CD4-positive, alpha-beta T cell (primary cell): ENCODE measurements at regions not wholly inside any gene's neighbourhood (a gene's known extent, or its start where the extent isn't known, plus 50 kb on each side); places are given as distances from the start of the nearest gene placed in this dataset.

Experiments used
- ATAC-seq: fragments of 200-7000 bp; cut with Tn5 transposase; one replicate; pipeline ENCODE4 v1.10.0; 2022; ENCODE audit warnings: mild to moderate bottlenecking; ENCODE audit not compliant: poor library complexity
- CTCF ChIA-PET: fragments of 350-600 bp; sonication (Branson Sonifier 250); formaldehyde crosslinking; loops from one replicate; lab custom pipeline; 2021; ENCODE audit warnings: antibody characterized with exemption, inconsistent platforms; lab: Charles Lee
- POLR2A ChIA-PET: fragments of 350-600 bp; sonication (Branson Sonifier 250); formaldehyde crosslinking; loops from one replicate; lab custom pipeline; 2021; ENCODE audit warnings: antibody characterized with exemption, inconsistent platforms; lab: Charles Lee
- DNase-seq, 14 experiments: peaks; one replicate each; pipeline ENCODE4 v3.0.0-alpha.2; 2013 to 2020; ENCODE audit warnings: mixed read lengths in 2 of 14
- H3K27ac ChIP-seq, 2 donors: one replicate each; pipeline versions ENCODE4 v1.5.1 to v1.7.0; 2013; ENCODE audit warnings: low read length in 2 of 2, low read depth in 1 of 2, mild to moderate bottlenecking in 1 of 2
- H3K27me3 ChIP-seq, 2 experiments: 1 replicate in 1 of 2; 2 replicates in 1 of 2; pipeline versions ENCODE4 v1.6.1 to v1.7.0; 2013; ENCODE audit warnings: low read length in 2 of 2, control low read depth in 1 of 2, mild to moderate bottlenecking in 1 of 2, moderate library complexity in 1 of 2; ENCODE audit not compliant: insufficient read depth in 2 of 2, control insufficient read depth in 1 of 2
- H3K36me3 ChIP-seq: one replicate; pipeline ENCODE4 v1.6.1; 2013; ENCODE audit warnings: low read length, control low read depth; ENCODE audit not compliant: insufficient read depth
- H3K4me1 ChIP-seq: one replicate; pipeline ENCODE4 v1.6.1; 2013; ENCODE audit warnings: low read length, control low read depth; ENCODE audit not compliant: insufficient read depth
- H3K4me3 ChIP-seq: one replicate; pipeline ENCODE4 v1.5.1; 2013; ENCODE audit warnings: mild to moderate bottlenecking, low read length, moderate library complexity
- H3K9me3 ChIP-seq, 2 experiments: 1 replicate in 1 of 2; 2 replicates in 1 of 2; pipeline versions ENCODE4 v1.6.1 to v1.7.0; 2013; ENCODE audit warnings: low read length in 2 of 2, mild to moderate bottlenecking in 2 of 2, control low read depth in 1 of 2, moderate library complexity in 1 of 2; ENCODE audit not compliant: control insufficient read depth in 1 of 2, insufficient read depth in 1 of 2
- H3K27ac Mint-ChIP-seq: one replicate; pipeline ENCODE4 v1.8.0; 2020; ENCODE audit warnings: mixed read lengths
- H3K27me3 Mint-ChIP-seq: one replicate; pipeline ENCODE4 v1.8.0; 2021; ENCODE audit warnings: mixed read lengths
- H3K36me3 Mint-ChIP-seq: one replicate; pipeline ENCODE4 v1.8.0; 2021; ENCODE audit warnings: low read depth, mixed read lengths
- H3K4me1 Mint-ChIP-seq: one replicate; pipeline ENCODE4 v1.8.0; 2021; ENCODE audit warnings: low read depth, mixed read lengths
- H3K4me3 Mint-ChIP-seq: one replicate; pipeline ENCODE4 v1.8.0; 2020; ENCODE audit warnings: mild to moderate bottlenecking, mixed read lengths
- H3K9me3 Mint-ChIP-seq: one replicate; pipeline ENCODE4 v1.8.0; 2020; ENCODE audit warnings: mixed read lengths
- CTCF ChIP-seq: fragments of 200-600 bp; IDR thresholded peaks from one replicate; pipeline ENCODE4 v1.8.0; 2022; ENCODE audit warnings: antibody characterized with exemption, mild to moderate bottlenecking
- intact Hi-C, 2 experiments: fragments of 100-400 bp; cut with DNase I in 1 of 2; cut with micrococcal nuclease in 1 of 2; formaldehyde crosslinking; loops; one replicate each; pipeline versions ENCODE4 v1.15.1 to v1.9.0; 2023 to 2025; cut with DNase I, micrococcal nuclease

GRCh38 chr3:3675801-3676200 lies 123.4 kb upstream of the LRRN1 start:
- ChIA-PET CTCF (no interaction called here), POLR2A (no interaction called here)
- Histone ChIP-seq H3K36me3 (no peaks in the 10 kb centered on the region), H3K27ac (no peak overlapping the region), H3K4me1 (no peaks in the 10 kb centered on the region), H3K4me3 (no peak overlapping the region), H3K27me3 (no peaks in the 10 kb centered on the region), H3K9me3 (peaks cover 0 to 1% of the 10 kb centered on the region in 2 experiments)
- no peak for ATAC-seq
- no peaks in the 10 kb centered on the region for H3K9me3 Mint-ChIP-seq
- H3K4me3 Mint-ChIP-seq: no peak overlapping the region
- H3K27ac Mint-ChIP-seq: no peak overlapping the region
- DNase-seq: no peak
- intact Hi-C loops: no loop called here
- no peak for TF ChIP-seq CTCF
- no peaks in the 10 kb centered on the region for H3K27me3 Mint-ChIP-seq
- H3K36me3 Mint-ChIP-seq: no peaks in the 10 kb centered on the region
- no peaks in the 10 kb centered on the region for H3K4me1 Mint-ChIP-seq

- Histone ChIP-seq H3K27me3 (no peaks in the 10 kb centered on the region), H3K36me3 (no peaks in the 10 kb centered on the region), H3K4me1 (no peaks in the 10 kb centered on the region), H3K9me3 (no peaks in the 10 kb centered on the region), H3K27ac (no peak overlapping the region), H3K4me3 (no peak overlapping the region)
- H3K4me3 Mint-ChIP-seq: no peak overlapping the region
- no peaks in the 10 kb centered on the region for H3K27me3 Mint-ChIP-seq
- intact Hi-C loops: no loop called here
- ChIA-PET CTCF (no interaction called here), POLR2A (no interaction called here)
- ATAC-seq: no peak
- H3K4me1 Mint-ChIP-seq: no peaks in the 10 kb centered on the region
- no peaks in the 10 kb centered on the region for H3K36me3 Mint-ChIP-seq
- DNase-seq: no peak
- no peak overlapping the region for H3K27ac Mint-ChIP-seq
- no peak for TF ChIP-seq CTCF
- no peaks in the 10 kb centered on the region for H3K9me3 Mint-ChIP-seq
Measured at GRCh38 chr3:3675186-3675585, 124.0 kb upstream of the LRRN1 start.

GRCh38 chr3:3666664-3667063 lies 132.6 kb upstream of the LRRN1 start:
- no peak for ATAC-seq
- DNase-seq: no peak
- no peak overlapping the region for H3K27ac Mint-ChIP-seq
- Histone ChIP-seq H3K4me3 (no peak overlapping the region), H3K4me1 (no peaks in the 10 kb centered on the region), H3K36me3 (no peaks in the 10 kb centered on the region), H3K9me3 (peaks cover 5 to 6% of the 10 kb centered on the region in 2 experiments), H3K27ac (no peak overlapping the region), H3K27me3 (no peaks in the 10 kb centered on the region)
- no peak for TF ChIP-seq CTCF
- no peaks in the 10 kb centered on the region for H3K4me1 Mint-ChIP-seq
- intact Hi-C loops: no loop called here
- no peak overlapping the region for H3K4me3 Mint-ChIP-seq
- peaks cover 6% of the 10 kb centered on the region for H3K27me3 Mint-ChIP-seq
- ChIA-PET POLR2A (no interaction called here), CTCF (no interaction called here)
- no peaks in the 10 kb centered on the region for H3K36me3 Mint-ChIP-seq
- peaks cover 4% of the 10 kb centered on the region for H3K9me3 Mint-ChIP-seq
